NCI-H748 treated with DMSO at 0.1 percent for 48 hours (cell line): ENCODE measurements at regions not wholly inside any gene's neighbourhood (a gene's known extent, or its start where the extent isn't known, plus 50 kb on each side); places are given as distances from the start of the nearest gene placed in this dataset.

Experiments used
- DNase-seq: peaks from one replicate; lab custom pipeline; 2025; lab: John Stamatoyannopoulos, UW

GRCh38 chr3:84073664-84074063 lies 885.1 kb upstream of the CADM2 start:
- DNase-seq, result no peak

GRCh38 chr3:84074767-84075166 lies 884.0 kb upstream of the CADM2 start:
- no peak for DNase-seq

GRCh38 chr3:84077479-84077878 lies 881.3 kb upstream of the CADM2 start:
- DNase-seq, result no peak

- DNase-seq, result no peak
Measured at GRCh38 chr3:84082726-84083125, 876.1 kb upstream of the CADM2 start.

GRCh38 chr3:84092907-84093306 lies 865.9 kb upstream of the CADM2 start:
- no peak for DNase-seq

GRCh38 chr3:84096188-84096587 lies 862.6 kb upstream of the CADM2 start:
- no peak for DNase-seq

- DNase-seq, result no peak
Measured at GRCh38 chr3:84100861-84101260, 857.9 kb upstream of the CADM2 start.

GRCh38 chr3:84108442-84108971 lies 850.3 kb upstream of the CADM2 start:
- DNase-seq, result no peak

- no peak for DNase-seq
Measured at GRCh38 chr3:84109911-84110310, 848.9 kb upstream of the CADM2 start.

- DNase-seq, result no peak
Measured at GRCh38 chr3:84110787-84111186, 848.0 kb upstream of the CADM2 start.

GRCh38 chr3:84125201-84125721 lies 833.5 kb upstream of the CADM2 start:
- no peak for DNase-seq

GRCh38 chr3:84125760-84126159 lies 833.0 kb upstream of the CADM2 start:
- no peak for DNase-seq

GRCh38 chr3:84126160-84126559 lies 832.6 kb upstream of the CADM2 start:
- DNase-seq, result no peak

- DNase-seq, result no peak
Measured at GRCh38 chr3:84128024-84128423, 830.8 kb upstream of the CADM2 start.

GRCh38 chr3:84136425-84136824 lies 822.4 kb upstream of the CADM2 start:
- DNase-seq, result no peak

- no peak for DNase-seq
Measured at GRCh38 chr3:84140631-84141030, 818.2 kb upstream of the CADM2 start.

- DNase-seq, result no peak
Measured at GRCh38 chr3:84141571-84141970, 817.2 kb upstream of the CADM2 start.

- DNase-seq, result no peak
Measured at GRCh38 chr3:84165328-84165727, 793.5 kb upstream of the CADM2 start.

- no peak for DNase-seq
Measured at GRCh38 chr3:84175449-84175848, 783.3 kb upstream of the CADM2 start.

- no peak for DNase-seq
Measured at GRCh38 chr3:84184937-84185336, 773.9 kb upstream of the CADM2 start.

- no peak for DNase-seq
Measured at GRCh38 chr3:84194029-84194428, 764.8 kb upstream of the CADM2 start.

GRCh38 chr3:84209474-84209873 lies 749.3 kb upstream of the CADM2 start:
- DNase-seq, result no peak

- no peak for DNase-seq
Measured at GRCh38 chr3:84223512-84223911, 735.3 kb upstream of the CADM2 start.

- no peak for DNase-seq
Measured at GRCh38 chr3:84224262-84224661, 734.5 kb upstream of the CADM2 start.

GRCh38 chr3:84236261-84236660 lies 722.5 kb upstream of the CADM2 start:
- no peak for DNase-seq
